HG03196 (cell line): ENCODE measurements at regions not wholly inside any gene's neighbourhood (a gene's known extent, or its start where the extent isn't known, plus 50 kb on each side); places are given as distances from the start of the nearest gene placed in this dataset.
"Not testable (repeated sequence)": the region's sequence is repeated elsewhere in the genome, so short reads cannot be mapped to it uniquely, and the experiment has no call there.

Source experiments
- ATAC-seq: cut with Tn5 transposase; IDR thresholded peaks from one replicate; pipeline ENCODE4 v1.9.1; 2021; ENCODE audit not compliant: unreplicated experiment

DNA sequence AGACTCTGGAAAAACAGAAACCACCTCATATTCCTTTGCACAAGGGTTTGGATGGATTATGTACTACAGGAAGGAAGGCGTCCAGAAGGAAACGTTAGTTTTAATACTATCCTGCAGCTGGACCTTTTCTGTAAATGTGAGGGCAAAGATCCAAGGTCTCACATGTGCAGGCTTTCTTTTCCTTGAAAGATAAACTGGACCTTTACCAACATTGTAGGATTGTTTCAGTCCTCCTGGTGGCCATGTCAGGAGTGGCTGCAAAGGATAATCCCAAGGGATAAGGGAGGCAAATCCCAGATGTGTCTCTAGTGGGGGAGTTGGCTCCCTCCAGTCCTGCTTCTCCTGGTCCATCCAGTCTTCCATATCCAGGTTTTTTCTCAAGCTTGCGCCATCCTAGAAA, 397.5 kb downstream of the HTR1A start:
- no peak for ATAC-seq

DNA sequence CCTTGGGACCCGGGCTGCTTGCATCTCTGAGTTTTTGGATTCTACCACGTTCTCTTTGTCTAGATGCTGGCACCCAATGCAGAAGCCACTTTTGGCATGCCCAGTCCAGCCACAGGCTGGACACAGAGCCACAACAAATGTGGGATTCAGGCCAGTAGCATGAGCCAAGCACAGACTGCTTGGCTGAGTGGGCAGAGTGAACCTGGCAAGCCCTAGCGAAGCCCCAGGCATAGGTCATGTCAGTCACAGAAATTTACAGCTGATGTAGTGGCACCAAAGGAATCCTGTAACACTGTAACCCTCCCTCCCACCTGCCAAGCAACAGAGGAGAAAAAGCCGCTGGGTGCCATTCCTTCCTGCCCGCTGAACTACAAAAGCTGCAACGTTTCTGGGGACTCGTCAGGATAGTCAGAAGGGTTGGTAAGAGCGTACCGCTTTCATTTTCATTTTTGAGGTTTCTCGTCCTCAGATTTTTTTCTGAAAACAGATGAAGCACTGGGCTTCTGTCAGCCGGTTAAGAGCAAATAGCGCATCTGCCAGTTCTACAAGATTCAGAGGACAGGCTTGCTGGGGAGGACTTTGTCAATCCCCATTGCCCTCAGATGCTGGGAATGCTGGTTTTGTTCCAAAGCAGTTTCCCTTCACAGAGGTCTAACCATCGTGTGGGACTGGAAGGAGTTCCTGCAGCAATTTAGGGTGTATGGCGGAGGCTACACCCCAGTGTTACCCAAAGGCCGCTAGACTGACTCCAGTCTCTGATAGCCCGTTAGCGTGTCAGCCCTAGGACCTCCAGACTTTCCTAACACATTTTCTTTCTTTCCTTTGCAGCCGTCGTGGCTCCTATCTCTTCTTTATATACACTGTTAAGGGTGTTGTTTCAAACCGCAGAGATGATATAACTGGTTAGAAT, 399.0 kb downstream of the HTR1A start:
- no peak for ATAC-seq

DNA sequence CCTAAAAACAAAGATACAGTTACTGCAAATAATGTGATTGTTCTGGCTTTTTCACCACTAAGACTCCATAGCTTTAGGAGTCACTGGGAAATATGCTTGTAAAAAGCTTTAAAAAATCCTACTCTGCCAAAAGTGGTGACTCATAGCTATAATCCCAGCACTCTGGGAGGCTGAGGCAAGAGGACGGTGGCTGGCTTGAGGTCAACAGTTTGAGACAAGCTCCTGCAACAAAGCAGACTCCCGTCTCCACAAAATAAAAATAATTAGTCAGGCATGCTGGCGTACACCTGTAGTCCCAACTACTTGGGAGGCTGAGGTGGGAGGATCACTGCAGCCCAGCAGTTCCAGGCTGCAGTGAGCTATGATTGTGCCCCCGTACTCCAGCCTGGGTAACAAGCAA, 406.4 kb downstream of the HTR1A start:
- ATAC-seq: no peak

DNA sequence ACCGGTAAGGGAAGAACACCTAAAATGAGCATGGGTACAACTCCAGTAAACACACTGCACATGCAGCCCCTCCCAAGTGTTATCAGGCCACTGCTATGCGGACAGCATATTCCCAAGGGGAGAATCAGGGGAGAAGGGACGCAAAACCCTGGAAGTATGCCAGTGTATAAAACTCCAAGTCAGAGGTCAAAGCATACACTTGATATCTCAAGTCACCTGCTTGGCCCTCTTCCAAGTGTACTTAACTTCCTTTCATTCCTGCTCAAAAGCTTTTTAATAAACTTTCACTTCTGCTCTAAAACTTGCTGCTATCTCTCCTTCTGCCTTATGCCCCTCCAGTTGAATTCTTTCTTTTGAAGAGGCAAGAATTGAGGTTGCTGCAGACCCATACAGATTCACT, 408.1 kb downstream of the HTR1A start:
- ATAC-seq: no peak

DNA sequence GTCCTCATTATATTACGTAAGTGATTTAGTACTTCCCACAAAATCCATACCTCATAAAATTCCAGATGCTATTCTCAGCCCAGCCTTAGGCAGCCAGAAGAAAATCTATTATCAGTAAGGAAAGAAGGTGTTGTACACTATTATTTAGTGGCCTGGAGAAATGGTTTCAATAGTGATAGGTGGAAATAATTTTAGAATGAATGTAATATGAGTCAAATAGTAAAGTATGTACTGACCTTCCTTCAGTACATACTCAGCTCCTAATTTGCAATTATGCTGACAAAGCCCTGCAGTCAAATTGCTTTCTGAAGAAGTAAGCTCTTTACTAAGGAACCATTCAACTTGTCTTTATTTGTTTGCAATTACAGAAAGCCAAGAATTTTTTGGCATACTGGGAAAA, 409.2 kb downstream of the HTR1A start:
- no peak for ATAC-seq

DNA sequence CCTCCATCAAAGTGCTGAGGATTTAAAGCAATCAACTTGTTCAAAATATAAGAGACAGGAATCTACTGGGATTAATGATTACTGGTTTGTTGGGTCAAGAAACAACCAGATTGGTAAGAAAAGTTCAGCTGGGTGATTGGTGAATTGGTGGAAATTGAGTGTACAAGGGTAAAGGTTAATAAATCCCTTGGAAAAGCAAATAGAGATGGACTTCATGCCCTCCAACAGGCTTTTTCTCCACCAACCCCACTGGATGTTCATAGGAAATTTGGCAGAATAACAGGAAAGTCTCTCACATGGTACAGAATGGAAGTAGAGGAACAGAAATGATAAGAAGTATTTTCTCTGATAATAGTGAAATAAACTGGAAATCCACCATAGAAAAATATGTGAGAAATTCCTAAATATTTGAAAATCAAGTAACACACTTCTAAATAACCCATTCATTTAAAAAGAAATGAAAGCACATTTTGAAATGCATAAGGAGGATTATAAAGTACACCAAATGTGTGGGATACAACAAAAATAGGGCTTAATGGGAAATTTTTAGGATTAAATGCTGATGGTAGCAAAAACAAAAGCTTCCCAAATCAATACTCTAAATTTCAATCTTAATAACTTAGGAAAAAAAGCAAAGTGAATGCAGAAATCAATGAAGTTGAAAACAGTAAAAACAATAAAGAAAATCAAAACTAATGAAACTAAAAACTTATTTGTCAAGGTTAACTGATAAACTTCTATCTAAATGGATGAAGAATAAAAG, 426.2 kb downstream of the HTR1A start:
- no peak for ATAC-seq

DNA sequence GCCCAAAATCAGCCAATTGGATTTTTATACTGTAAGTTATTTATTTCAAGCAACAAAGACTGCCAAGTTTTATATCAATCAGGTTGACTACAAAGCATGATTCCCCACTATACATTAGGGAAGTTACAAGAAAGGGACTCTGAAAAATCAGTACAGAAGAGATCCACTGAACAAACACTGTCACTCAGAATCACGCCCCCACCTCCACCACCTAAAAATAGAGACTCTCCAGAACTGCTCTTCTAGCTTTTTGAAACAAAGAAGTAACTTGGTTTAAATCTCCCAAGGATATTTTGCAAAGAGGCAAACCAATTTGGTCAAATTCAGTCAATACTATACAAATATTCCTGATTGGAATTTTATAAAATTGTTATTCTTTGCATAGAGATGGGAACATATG, 438.0 kb downstream of the HTR1A start:
- ATAC-seq: no peak

DNA sequence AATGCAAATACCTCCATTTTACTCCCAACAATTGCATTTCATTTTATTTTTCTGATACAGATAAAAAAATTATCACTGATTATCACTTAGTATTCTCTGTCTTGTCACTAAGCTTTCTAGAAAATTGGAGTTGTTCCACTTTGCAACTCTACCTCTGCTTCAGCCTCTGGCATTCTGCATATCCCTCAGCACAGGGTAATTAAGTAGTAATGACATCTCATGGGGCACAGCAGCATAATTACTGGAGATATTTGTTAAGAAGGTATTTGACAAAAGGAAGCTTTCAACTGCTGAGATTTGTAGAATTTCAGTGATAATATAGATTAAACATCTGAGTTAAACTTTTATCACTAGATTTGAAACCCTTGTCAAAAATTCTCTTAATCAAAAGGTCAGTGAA, 446.2 kb downstream of the HTR1A start:
- no peak for ATAC-seq

DNA sequence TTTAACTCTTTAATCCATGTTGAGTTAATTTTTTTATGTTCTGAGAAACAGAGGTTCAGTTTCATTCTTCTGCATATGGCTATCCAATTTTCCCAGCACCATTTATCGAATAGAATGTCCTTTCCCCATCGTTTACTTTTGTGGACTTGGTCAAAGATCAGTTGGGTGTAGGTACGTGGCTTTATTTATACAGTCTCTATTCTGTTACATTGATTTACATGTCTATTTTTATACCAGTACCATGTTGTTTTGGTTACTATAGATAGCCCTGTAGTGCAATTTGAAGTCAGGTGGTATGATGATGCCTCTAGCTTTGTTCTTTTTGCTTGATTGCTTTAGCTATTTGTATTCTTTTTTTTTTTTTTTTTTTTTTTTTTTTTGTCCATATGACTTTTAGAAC, 462.0 kb downstream of the HTR1A start:
- no peak for ATAC-seq

DNA sequence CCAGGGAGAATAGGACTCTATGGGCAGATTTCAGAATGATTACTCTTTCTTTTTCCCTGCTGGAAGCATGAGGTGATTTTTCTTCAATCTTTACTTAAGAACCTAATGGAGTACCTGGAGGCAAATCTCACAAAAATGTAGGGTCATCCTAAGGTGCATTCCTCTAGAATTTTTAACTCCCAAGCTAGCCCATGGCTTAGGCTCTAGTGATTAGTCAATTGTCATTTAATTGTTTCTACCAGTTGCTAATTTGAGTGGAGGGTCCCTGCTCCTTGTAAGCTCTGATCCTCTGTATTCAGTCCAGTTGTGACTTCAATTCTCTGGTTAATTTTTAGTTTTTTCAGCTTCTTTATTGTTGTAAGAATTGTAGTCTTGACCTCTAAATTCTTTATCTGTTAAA, 467.0 kb downstream of the HTR1A start:
- no peak for ATAC-seq

DNA sequence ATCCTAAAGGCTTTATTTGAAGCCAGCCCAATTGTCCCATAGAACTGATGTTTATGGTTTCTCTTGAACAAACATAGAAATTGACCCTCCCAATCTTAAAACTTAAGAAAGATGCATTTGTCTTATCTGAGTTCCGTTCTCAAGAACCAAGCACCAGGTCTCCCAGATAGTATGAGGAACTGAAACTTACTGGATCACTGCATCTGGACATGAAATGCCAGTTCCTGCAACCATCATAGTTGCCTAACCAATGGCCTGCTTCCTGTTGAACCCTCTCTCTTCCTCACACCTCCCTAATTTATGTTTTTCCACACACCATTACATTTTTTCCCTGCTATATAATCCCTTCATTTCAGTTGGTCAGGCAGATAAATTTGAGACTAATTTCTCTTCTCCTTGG, 478.9 kb downstream of the HTR1A start:
- no peak for ATAC-seq

DNA sequence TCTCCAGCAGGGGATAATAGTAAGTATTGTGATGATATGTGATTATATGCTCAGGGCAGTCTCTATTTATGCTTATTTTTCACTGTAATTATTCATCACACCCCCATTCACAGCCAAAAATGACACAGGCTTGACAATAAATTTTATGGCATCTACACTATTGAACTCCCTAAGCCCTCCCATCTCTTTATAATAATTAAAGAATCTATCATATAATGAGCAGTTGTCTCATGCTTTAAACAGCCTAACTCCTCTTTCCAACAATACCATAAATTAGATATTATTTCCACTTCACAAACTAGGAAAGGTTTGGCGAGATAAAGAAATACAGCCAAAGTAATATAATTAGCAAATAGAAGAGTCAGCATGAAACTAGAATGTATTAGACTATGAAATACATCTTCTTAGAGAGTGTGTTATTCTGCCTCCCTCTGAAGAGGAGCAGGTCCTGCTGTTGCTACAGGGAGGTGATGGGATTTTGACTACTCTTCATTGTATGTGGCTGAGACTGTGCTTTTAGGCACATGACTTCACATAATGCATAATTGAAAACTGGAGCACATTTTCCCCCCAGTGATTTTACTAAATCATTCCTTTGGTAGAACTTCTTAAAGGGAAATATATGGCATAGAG, 488.8 kb downstream of the HTR1A start:
- no peak for ATAC-seq

DNA sequence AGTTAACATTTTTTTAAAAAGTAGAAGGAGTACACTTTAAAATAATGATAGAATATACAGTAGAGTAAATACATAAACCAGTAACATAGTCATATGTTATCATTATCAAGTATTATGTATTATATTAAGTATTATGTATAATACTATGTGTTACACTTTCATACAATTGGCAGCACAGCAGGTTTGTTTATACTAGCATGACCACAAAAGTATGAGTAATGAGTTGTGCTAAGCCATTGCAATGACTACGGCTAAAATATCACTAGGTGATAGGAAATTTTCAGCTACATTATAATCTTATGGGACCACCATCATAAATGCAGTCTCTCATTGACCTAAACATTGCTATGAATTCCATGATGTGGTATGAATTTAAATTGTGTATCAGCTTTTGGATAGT, 506.0 kb downstream of the HTR1A start:
- ATAC-seq: no peak

DNA sequence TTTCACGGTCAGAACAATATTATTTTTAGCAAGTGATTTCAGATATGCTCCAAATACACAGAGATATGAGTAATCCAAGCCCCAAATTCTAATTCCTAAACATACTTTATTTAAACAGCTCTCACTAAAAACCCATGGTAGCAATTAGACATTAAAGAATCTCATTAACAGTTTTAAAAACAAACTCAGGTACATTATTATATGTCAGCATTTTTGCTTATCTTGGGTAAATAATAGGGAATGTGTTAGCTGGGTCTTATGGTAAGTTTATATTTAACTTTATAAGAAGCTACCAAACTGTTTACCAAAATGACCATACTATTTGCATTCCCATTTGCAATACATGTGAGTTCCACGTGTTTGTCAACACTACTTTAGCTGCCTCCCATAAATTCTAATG, 511.1 kb downstream of the HTR1A start:
- no peak for ATAC-seq

DNA sequence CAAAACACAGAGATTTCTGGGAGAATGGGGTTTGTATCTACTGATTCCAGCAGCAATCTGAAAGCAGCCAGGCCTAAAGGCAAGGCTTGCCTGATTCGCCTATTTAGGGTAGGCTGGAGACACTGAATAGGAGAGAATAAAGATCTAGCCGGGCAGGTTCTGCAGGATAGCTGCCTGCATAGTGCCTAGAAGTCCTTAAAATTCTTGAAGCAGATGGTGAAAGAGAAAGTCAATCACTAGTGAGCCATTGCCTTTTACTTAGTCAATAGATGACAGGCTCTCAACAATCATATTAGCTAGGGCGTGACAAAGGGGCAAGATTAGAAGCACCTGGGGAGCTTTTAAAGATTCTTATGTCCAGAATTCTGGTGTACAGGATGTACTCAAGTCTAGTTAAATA, 522.7 kb downstream of the HTR1A start:
- no peak for ATAC-seq

DNA sequence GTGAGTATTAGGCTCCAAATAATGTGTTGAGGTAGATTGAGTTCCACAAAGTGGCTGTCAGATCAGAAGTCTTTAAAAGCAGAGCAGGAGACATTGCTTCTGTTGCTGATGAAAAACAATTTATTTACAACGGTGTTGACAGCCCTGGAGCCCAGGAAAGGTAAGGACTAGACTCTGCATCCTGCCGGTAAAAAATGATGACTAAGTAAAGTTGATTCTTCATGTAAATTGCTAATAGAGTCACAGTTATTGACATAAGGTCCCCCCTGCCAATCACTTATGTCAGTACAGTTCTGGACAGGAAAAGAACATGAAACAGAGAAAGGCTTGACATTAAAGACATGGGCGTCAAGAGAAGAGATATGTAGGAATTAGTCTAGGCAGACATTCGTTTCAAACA, 552.5 kb downstream of the HTR1A start:
- ATAC-seq: no peak

DNA sequence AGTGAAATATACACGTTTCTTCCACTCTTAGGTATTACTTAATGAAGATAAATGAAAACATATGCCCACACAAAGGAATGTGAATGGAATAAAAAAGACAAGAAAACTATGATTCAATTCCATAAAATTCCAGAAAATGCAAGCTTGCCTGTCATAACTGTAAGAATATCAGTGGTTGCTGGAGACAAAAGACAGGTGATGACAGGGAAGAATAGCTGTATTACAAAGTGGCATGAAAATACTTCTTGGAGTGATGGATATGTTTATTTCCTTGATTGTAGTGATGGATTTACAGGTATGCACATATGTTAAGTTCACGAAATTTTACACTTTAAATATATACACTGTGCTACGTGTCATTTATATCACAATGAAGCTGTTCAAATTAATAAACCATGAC, 553.3 kb downstream of the HTR1A start:
- ATAC-seq: no peak

DNA sequence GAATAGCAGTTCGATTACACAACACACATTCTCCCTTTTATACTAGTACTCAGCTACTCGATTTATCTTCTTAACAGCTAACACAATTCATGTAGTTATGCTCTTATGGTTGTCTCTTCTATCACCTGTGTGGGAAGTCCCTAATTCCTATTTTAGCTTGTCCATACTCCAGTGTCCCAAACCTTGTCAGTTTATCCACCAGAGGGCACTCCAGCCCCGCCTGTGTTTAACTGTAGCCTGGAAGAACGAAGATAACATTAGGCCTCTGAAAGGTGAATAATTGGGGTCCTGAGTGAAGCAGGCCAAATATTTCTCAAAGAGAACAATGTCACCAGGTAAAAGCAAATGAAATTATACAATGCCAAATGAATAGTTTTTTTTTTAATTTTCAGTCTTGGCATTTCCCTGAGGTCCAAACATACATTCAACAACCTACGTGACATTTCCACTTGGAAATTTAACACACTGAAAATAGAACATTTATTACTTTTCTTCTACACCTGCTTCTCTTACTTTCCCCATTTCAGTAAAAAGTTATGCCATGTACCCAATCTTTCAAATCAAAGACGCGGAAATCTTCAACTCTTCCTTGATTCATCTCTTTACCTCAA, 560.7 kb downstream of the HTR1A start:
- ATAC-seq: peak; percentile 91

DNA sequence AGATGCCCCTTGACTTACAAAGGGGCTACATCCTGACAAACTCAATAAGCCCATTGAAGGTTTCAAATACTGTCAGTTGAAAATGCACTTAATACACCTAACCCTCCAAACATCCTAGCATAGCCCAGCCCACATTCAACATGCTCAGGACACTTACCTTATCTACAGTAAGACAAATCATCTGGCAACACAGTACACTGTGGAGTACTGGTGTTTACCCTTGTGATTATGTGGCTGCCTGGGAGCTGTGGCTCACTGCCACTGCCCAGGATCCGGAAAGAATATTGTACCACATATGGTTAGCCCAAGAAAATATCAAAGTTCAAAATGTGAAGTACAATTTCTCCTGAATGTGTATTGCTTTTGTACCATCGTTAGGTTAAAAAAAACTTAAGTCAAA, 562.2 kb downstream of the HTR1A start:
- ATAC-seq: no peak

DNA sequence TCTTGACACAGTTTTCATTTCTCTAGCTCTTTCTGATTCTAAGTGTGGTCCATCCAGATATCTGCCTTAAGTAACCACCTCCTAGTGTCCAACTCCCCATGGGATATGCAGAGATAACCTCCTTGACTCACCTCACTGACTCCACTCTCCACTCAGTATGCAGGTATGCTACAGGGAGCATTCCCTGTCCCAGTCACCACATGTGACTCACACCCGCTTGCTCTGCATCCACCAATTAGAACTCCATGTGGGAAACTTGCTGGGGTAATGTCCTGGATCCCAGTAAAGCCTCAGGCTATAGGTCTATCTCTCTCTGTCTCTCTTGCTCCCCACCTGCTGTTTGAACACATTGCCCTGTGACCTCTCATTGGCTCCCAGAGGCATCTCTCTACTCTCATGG, 563.9 kb downstream of the HTR1A start:
- no peak for ATAC-seq

DNA sequence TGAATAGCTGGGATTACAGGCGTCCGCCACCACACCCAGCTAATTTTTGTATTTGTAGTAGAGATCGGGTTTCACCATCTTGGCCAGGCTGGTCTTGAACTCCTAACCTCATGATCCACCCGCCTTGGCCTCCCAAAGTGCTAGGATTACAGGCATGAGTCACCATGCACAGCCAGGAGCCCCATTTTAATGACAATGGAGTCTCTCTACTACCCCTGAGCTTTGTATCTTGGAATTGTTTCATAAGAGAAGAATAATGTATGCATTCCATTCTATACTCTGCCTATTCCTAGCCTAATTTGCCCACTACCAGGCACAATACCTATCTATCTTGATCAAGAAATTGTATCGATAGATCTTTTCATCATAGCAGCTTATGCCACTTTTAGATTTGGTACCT, 574.1 kb downstream of the HTR1A start:
- ATAC-seq: not testable (repeated sequence)

DNA sequence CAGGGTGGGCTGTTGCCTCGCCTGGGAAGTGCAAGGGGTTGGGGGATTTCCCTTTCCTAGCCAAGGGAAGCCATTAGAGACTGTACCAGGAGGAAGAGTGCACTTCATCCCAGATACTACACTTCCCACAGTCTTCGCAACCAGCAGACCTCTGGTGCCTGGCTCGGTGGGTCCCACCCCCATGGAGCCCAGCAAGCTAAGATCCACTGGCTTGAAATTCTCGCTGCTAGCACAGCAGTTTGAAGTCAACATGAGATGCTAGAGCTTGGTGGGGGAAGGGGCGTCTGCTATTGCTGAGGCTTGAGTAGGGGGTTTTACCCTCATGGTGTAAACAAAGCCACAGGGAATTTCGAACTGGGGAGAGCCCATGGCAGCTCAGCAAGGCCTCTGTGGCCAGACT, 586.4 kb downstream of the HTR1A start:
- ATAC-seq: no peak
